Peyer's patch (tissue), 4 donors: ENCODE measurements at regions not wholly inside any gene's neighbourhood (a gene's known extent, or its start where the extent isn't known, plus 50 kb on each side); places are given as distances from the start of the nearest gene placed in this dataset.
"Not testable (repeated sequence)": the region's sequence is repeated elsewhere in the genome, so short reads cannot be mapped to it uniquely, and the experiment has no call there.

Experiments
- DNase-seq, 3 donors: peaks; one replicate each; pipeline ENCODE4 v3.0.0-alpha.2; 2017 to 2019
- H3K27ac ChIP-seq, 4 donors: fragments of 200-600 bp; sonication (generic); one replicate each; pipeline ENCODE4 v1.5.1; 2016 to 2019
- H3K27me3 ChIP-seq, 2 donors: fragments of 200-600 bp; sonication (generic); one replicate each; pipeline ENCODE4 v1.5.1; 2019
- H3K36me3 ChIP-seq, 3 donors: fragments of 200-600 bp; sonication (generic); one replicate each; pipeline ENCODE4 v1.5.1; 2016 to 2019
- H3K4me1 ChIP-seq, 4 donors: fragments of 200-600 bp; sonication (generic); one replicate each; pipeline ENCODE4 v1.5.1; 2016 to 2019
- H3K4me3 ChIP-seq, 4 donors: fragments of 200-600 bp; sonication (generic); 1 replicate in 3 of 4; 2 replicates in 1 of 4; pipeline ENCODE4 v1.5.1; 2016 to 2019; ENCODE audit warnings: mild to moderate bottlenecking in 1 of 4
- H3K9me3 ChIP-seq, 4 donors: fragments of 200-600 bp; sonication (generic); one replicate each; pipeline ENCODE4 v1.5.1; 2016 to 2019; ENCODE audit warnings: mild to moderate bottlenecking in 1 of 4
- POLR2A ChIP-seq, 2 donors: fragments of 450-650 bp; IDR thresholded peaks; one replicate each; pipeline ENCODE4 v1.5.1; 2017; ENCODE audit warnings: antibody characterized with exemption in 2 of 2, mild to moderate bottlenecking in 2 of 2, moderate library complexity in 2 of 2
- TF ChIP-seq, protein P1 (sequence below), 6 experiments: fragments of 450-650 bp in 4 of 6; fragments of 200-600 bp in 2 of 6; sonication (generic) in 1 of 6; IDR thresholded peaks; one replicate each; pipeline ENCODE4 v1.5.1; 2017 to 2019; ENCODE audit warnings: antibody characterized with exemption in 6 of 6, mild to moderate bottlenecking in 3 of 6, moderate library complexity in 1 of 6

DNA sequence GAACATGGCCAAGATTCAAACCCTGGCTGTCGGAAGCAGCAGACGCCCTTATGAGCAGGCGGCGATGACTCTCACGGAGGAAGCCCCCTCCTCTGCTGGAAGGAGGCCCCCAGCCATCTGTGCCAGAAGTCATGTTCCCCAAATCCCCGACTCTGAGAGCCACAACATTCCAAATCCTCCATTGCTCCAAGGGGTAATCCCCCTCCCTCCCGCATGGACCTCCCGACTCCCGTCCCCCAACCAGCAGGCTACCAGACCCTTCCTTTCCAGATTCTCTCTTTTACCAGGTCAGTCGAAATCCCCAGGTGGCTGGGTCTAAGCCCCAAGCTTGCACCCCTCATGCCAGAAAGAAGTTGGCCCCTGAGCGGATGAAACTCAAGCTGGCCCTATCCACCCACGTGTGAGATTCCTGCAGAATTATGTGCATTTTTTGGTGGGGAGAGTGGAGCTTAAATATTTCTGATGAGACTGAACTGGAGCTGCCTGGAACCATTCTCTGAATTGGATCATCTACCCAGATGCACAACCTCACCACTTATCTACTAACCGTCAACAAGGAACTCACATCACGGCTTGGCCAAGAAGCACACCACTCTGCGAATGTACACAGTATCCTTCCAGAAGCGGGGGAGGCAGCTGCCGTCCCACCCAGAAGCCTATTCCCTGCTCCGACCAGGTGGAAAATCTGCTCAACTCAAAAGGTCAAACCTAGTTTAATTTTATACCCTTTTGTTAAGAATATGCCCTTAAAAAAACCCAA, 283.5 kb downstream of the C16orf95 start:
- H3K4me1 ChIP-seq = no peaks in the 10 kb centered on the region
- no peak overlapping the region for H3K4me3 ChIP-seq
- H3K36me3 ChIP-seq = no peaks in the 10 kb centered on the region
- no peak for DNase-seq
- TF ChIP-seq, protein P1, sequence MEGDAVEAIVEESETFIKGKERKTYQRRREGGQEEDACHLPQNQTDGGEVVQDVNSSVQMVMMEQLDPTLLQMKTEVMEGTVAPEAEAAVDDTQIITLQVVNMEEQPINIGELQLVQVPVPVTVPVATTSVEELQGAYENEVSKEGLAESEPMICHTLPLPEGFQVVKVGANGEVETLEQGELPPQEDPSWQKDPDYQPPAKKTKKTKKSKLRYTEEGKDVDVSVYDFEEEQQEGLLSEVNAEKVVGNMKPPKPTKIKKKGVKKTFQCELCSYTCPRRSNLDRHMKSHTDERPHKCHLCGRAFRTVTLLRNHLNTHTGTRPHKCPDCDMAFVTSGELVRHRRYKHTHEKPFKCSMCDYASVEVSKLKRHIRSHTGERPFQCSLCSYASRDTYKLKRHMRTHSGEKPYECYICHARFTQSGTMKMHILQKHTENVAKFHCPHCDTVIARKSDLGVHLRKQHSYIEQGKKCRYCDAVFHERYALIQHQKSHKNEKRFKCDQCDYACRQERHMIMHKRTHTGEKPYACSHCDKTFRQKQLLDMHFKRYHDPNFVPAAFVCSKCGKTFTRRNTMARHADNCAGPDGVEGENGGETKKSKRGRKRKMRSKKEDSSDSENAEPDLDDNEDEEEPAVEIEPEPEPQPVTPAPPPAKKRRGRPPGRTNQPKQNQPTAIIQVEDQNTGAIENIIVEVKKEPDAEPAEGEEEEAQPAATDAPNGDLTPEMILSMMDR (IDR thresholded peaks at IDR 0.05) = no peak
- TF ChIP-seq POLR2A (IDR thresholded peaks at IDR 0.05) = no peak
- no peaks in the 10 kb centered on the region for H3K9me3 ChIP-seq
- no peaks in the 10 kb centered on the region for H3K27me3 ChIP-seq
- no peak overlapping the region for H3K27ac ChIP-seq

DNA sequence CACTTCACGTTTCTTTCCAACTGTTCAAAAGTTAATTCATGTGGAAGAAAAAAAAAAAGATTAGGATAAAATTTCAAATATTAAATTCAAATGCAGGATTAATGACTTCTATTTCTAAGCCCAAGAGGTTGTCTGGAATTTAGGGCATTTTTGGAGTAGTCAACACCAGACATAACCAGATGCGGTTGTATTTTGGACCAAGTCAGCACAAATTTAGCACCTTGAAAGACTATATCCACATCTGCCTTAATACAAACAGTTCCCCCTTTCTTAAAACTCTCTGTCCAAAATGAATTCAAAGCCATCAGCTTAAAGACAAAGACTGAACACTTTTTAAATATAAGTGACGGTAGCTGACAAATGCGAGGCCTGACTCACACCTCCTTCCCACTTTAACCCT, 282.9 kb downstream of the C16orf95 start:
- no peak overlapping the region for H3K27ac ChIP-seq
- no peaks in the 10 kb centered on the region for H3K4me1 ChIP-seq
- no peaks in the 10 kb centered on the region for H3K9me3 ChIP-seq
- H3K4me3 ChIP-seq = no peak overlapping the region
- TF ChIP-seq POLR2A (IDR thresholded peaks at IDR 0.05) = no peak
- TF ChIP-seq, protein P1 (IDR thresholded peaks at IDR 0.05) = no peak
- no peak for DNase-seq
- H3K27me3 ChIP-seq = no peaks in the 10 kb centered on the region
- H3K36me3 ChIP-seq = no peaks in the 10 kb centered on the region

DNA sequence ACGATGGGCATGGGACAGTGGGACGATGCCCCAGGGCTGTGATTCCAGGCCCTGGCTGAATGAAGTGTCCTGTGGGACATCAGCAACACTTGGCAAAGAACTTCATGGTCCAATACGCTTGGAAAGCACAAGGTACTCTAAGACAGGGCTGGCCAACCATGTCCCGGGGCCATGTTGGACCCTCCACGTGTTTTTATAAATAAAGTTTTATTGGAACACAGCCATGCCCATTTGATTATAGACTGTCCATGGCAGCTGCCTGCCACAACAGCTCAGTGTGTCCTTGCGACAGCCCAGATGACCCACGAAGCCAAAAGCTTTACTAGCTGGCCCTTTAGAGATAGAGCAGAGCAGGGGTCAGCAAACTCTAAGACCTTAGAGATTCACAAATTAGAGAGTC, 282.1 kb downstream of the C16orf95 start:
- Histone ChIP-seq H3K9me3 (no peaks in the 10 kb centered on the region), H3K4me1 (no peaks in the 10 kb centered on the region), H3K4me3 (no peak overlapping the region), H3K36me3 (no peaks in the 10 kb centered on the region), H3K27ac (no peak overlapping the region), H3K27me3 (no peaks in the 10 kb centered on the region)
- TF ChIP-seq, protein P1 (IDR thresholded peaks at IDR 0.05) = no peak
- no peak for DNase-seq

DNA sequence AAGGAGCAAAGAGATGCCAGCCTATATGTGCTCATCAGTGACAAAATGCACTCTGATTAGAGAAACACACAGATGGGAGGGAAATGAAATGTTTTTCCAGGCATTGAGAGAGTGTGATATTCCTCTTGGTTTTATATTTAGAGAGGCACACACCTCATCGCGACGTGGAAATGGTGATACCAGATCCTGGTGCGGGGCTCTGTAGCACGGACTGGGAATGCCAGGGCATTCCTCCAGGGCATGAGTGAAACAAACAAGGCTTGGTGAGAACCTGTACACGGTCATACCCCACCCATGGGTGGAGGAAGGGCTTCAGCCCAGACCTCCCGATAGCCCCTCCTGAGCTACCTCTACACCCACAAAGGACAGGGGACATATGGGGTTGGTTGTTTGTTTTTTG, 280.2 kb downstream of the C16orf95 start:
- H3K27ac ChIP-seq = no peak overlapping the region
- H3K27me3 ChIP-seq = no peaks in the 10 kb centered on the region
- no peaks in the 10 kb centered on the region for H3K9me3 ChIP-seq
- DNase-seq = no peak
- H3K36me3 ChIP-seq = no peaks in the 10 kb centered on the region
- no peak overlapping the region for H3K4me3 ChIP-seq
- TF ChIP-seq, protein P1 (IDR thresholded peaks at IDR 0.05) = no peak
- no peaks in the 10 kb centered on the region for H3K4me1 ChIP-seq

DNA sequence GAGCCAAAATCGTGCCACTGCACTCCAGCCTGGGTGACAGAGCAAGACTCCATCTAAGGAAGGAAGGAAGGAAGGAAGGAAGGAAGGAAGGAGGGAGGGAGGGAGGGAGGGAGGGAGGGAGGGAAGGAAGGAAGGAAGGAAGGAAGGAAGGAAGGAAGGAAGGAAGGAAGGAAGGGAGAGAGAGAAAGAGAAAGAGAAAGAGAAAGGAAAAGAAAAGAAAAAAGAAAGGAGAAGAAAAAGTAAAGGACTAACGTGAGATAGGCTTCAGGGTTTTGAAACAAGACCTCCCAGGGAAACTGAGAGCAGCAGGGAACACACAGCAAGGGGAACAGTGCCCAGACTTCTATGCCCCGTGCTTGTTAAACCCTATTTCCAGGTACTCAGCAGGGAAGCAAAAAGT, 278.7 kb downstream of the C16orf95 start:
- not testable (repeated sequence) for H3K9me3 ChIP-seq, H3K36me3 ChIP-seq, H3K4me1 ChIP-seq, H3K27ac ChIP-seq, H3K4me3 ChIP-seq, DNase-seq, H3K27me3 ChIP-seq

DNA sequence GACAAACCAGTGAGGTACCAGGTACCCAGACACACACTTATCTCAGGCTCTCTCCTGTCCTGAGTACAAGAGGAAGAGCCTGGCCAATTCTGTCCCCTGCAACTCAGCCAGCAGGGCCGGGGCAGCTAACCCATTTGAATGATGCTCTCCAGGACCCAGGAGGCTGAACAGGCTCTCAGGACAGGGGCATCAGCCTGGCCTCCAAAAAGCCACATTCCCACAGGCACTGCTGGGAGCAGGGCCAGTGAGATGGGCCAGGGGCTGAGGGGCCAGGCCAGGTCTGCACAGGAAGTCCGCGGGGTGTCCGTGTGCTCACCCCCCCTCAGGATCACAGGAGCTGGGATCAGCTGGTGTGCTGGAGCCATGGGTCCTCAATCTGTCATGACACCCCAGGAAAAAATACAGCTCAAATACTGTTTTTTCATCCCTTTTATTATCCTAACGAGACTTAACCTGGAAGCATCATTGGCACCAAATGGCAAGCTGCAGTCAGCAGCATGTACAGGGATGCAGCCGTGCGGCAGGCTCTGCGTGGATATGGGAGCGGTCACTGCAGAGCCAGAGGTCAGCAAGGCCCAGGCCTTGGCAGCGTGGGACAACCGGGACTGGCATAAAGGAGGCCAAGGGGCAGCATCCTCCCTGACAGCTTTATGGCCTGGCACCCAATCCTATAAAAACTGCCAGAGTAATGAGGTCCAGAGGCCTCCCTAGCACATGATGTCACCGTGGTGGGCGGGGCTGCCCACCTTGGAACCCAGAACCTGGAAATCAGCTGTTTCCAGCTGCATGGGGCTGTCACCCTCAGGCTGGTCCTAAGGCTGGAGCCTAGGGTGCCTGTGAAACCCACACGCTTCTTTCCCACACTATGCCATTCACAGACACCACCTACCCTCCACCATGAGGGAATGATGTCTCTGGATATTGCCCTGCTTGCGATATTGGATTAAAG, 276.7 kb downstream of the C16orf95 start:
- DNase-seq = no peak
- TF ChIP-seq, protein P1 (IDR thresholded peaks at IDR 0.05) = no peak
- no peak for TF ChIP-seq POLR2A (IDR thresholded peaks at IDR 0.05)
- Histone ChIP-seq H3K9me3 (no peaks in the 10 kb centered on the region), H3K27ac (no peak overlapping the region), H3K4me3 (no peak overlapping the region), H3K4me1 (no peaks in the 10 kb centered on the region), H3K36me3 (no peaks in the 10 kb centered on the region), H3K27me3 (no peaks in the 10 kb centered on the region)
